ENCODE measurements at regions not wholly inside any gene's neighbourhood (a gene's known extent, or its start where the extent isn't known, plus 50 kb on each side); places are given as distances from the start of the nearest gene placed in this dataset.

DNA sequence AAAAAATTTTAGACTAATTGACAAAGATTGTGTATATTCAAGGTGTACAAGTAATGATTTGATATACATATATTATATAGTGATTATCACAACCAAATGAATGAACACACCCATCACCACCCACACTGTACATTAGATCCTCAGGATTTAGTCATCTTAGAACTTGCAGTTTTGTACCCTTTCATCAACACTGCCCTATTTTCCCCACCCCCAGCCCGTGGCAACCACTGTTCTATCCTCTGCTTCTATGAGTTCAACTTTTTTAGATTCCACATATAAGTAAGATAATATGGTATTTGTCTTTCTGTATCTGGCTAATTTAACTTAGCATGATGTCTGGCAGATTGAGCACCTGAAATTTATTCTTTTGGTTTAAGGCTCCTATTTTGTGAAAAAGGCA is 173.6 kb downstream of the IER5 start:
- in situ Hi-C loops (cut with MboI; ENCODE audit: low sequenced_read_pairs), result no loop called here
- no peaks in the 10 kb centered on the region for H3K4me1 ChIP-seq
- no peak overlapping the region for H3K4me3 ChIP-seq
- no peak for DNase-seq (ENCODE audit: low spot score in 2 of 2)
- H3K27me3 ChIP-seq (ENCODE audit: low read depth), result no peaks in the 10 kb centered on the region
- H3K9me3 ChIP-seq, result no peaks in the 10 kb centered on the region
- no peaks in the 10 kb centered on the region for H3K36me3 ChIP-seq (replicated peaks)

DNA sequence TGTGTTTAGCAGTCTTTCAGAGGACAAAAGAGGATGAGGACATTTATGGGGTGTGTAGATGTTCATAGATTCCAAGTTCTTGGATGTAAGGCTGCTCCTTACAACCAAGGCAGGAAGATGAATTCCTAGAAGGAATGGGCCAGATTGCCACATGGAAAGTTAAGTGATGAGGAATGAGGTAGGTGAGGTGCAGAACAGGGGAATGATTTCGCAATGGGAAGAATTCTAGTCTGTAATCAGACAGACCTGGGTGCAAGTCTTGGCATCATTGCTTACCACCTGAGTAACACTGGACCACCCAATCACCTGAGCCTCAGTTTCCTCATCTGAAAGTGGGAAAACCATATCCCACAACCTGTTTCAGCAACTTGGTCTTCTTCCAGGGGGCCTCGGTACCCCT is 174.9 kb downstream of the IER5 start:
- in situ Hi-C loops (cut with MboI; ENCODE audit: low sequenced_read_pairs), result no loop called here
- H3K4me3 ChIP-seq, result no peak overlapping the region
- H3K27me3 ChIP-seq (ENCODE audit: low read depth), result no peaks in the 10 kb centered on the region
- H3K36me3 ChIP-seq (replicated peaks), result no peaks in the 10 kb centered on the region
- DNase-seq (ENCODE audit: low spot score in 2 of 2), result no peak
- no peaks in the 10 kb centered on the region for H3K9me3 ChIP-seq
- H3K4me1 ChIP-seq, result no peaks in the 10 kb centered on the region

DNA sequence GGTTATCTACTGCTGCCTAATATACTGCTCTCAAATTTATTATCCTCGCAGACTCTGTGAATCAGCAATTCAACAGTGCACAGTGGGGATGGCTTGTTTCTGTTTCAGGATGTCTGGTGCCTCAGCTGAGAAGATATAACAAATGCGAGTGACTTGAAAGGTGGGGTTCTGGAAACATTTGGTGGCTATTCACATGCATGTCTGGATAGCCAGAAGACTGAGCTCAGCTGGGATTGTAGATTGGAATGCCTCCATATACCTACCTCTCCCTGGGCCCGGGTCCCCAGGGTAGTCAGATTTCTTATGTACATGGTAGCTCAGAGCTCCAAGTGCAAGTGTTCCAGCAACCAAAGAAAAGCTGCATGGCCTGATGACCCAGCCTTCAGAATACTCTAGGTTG is 176.3 kb downstream of the IER5 start:
- no peaks in the 10 kb centered on the region for H3K9me3 ChIP-seq
- no peaks in the 10 kb centered on the region for H3K4me1 ChIP-seq
- no peaks in the 10 kb centered on the region for H3K36me3 ChIP-seq (replicated peaks)
- H3K4me3 ChIP-seq, result no peak overlapping the region
- DNase-seq (ENCODE audit: low spot score in 2 of 2), result no peak
- in situ Hi-C loops (cut with MboI; ENCODE audit: low sequenced_read_pairs), result no loop called here
- no peaks in the 10 kb centered on the region for H3K27me3 ChIP-seq (ENCODE audit: low read depth)

DNA sequence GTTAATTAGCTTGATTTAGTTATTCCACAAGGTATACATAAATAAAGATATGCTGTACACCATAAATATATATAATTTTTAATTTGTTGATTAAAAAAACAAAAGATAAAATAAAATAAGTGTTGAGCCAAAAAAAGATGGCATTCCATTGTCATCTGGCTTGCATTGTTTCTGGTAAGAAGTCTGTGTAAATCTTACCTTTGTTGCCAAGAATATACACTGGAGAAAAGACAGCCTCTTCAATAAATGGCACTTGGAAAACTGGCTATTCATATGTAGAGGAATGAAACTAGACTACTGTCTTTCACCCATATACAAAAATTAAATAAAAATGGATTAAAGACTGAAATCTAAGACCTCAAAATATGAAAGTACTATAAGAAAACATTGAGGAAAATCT is 196.5 kb downstream of the IER5 start:
- Histone ChIP-seq H3K4me1 (no peaks in the 10 kb centered on the region), H3K36me3 (replicated peaks) (no peaks in the 10 kb centered on the region), H3K4me3 (no peak overlapping the region), H3K9me3 (no peaks in the 10 kb centered on the region; the same call in 1 of the 2 replicates), H3K27me3 (ENCODE audit: low read depth) (no peaks in the 10 kb centered on the region)
- no peak for DNase-seq (ENCODE audit: low spot score in 2 of 2)
- in situ Hi-C loops (cut with MboI; ENCODE audit: low sequenced_read_pairs), result no loop called here

DNA sequence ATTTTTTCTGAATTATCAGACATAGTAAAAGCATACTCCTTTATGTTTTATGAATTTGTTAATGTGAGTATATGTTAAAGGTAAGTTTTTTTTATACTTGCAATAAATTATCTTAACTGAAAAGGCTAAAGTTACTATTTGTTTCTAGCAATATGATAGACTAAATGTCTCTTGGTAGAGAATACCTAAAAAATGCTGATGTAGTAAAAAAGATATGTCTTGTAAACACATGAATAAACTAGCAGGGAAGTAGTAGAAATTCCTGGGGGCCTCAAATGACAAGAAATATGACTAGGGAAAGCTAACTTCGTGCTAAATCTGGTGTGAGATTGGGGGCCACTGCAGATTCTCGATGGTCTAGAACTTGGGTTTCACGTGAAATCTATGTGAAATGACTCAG is 188.1 kb upstream of the CACNA1E start:
- no peaks in the 10 kb centered on the region for H3K4me1 ChIP-seq
- no peaks in the 10 kb centered on the region for H3K36me3 ChIP-seq (replicated peaks)
- in situ Hi-C loops (cut with MboI; ENCODE audit: low sequenced_read_pairs), result no loop called here
- no peak overlapping the region for H3K4me3 ChIP-seq
- no peaks in the 10 kb centered on the region for H3K9me3 ChIP-seq
- DNase-seq (ENCODE audit: low spot score in 2 of 2), result no peak
- no peaks in the 10 kb centered on the region for H3K27me3 ChIP-seq (ENCODE audit: low read depth)

DNA sequence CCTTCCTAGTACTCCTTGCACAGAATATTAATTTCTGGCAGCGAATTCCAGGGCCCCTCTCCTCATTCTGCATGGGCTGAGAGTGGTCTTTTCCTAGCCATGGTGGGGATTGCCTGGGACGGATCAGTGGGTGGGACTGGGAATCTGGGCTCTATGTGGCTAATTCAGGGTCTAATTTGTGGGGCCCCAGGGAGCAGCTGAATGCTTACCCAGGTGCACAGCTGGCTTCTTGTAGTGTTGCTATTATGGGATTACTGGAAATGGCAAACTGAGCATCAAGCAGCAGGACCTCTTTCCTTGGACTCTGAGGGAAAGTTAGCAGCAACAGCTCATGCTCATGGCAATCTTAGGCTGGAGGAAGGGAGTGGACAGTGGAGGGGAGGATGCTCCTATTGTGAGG is 187.1 kb upstream of the CACNA1E start:
- DNase-seq (ENCODE audit: low spot score in 2 of 2), result no peak
- H3K36me3 ChIP-seq (replicated peaks), result no peaks in the 10 kb centered on the region
- in situ Hi-C loops (cut with MboI; ENCODE audit: low sequenced_read_pairs), result no loop called here
- H3K4me1 ChIP-seq, result no peaks in the 10 kb centered on the region
- no peak overlapping the region for H3K4me3 ChIP-seq
- H3K9me3 ChIP-seq, result no peaks in the 10 kb centered on the region
- H3K27me3 ChIP-seq (ENCODE audit: low read depth), result no peaks in the 10 kb centered on the region

DNA sequence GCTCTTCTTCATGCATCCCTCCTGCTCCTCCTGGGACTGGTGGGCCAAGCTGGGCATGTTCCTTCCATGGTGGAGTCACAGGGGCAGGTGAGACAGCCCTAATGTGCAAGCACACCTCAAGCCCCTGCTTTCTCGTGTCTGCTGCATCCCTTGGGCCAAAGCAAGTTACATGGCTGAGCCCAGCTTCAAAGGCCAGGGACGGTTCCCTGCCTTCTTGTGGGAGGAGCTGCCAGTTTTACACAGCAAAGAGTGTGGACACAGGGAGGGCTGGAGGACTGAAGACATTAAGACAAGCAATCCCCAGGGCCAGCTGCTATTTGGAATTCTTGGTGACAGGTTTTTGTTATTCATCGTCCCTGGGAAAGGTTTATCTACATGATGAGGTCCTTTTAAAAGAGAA is 175.2 kb upstream of the CACNA1E start:
- no peak for DNase-seq (ENCODE audit: low spot score in 2 of 2)
- no peaks in the 10 kb centered on the region for H3K27me3 ChIP-seq (ENCODE audit: low read depth)
- H3K36me3 ChIP-seq (replicated peaks), result no peaks in the 10 kb centered on the region
- in situ Hi-C loops (cut with MboI; ENCODE audit: low sequenced_read_pairs), result no loop called here
- H3K9me3 ChIP-seq, result no peaks in the 10 kb centered on the region
- no peaks in the 10 kb centered on the region for H3K4me1 ChIP-seq
- H3K4me3 ChIP-seq, result no peak overlapping the region

DNA sequence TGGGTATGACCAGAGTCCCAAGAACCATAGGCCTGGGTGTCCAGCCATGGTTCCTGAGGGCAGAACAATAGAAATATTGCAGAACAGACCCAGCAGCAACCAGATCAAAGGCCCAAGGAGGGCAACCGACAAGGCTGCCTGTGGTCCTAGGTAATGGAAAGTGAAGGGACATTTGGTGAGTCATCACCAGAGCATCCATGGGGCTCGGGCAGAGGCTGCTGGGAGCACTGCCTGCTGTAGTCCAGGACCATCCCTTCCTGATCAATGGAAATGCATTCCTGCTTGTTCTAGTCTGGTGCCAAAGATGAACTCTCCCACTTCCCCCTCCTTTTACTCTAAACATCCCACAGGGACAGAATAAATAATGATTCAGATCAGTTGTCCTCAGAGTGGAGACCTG is 172.8 kb upstream of the CACNA1E start:
- Histone ChIP-seq H3K36me3 (replicated peaks) (no peaks in the 10 kb centered on the region), H3K9me3 (no peaks in the 10 kb centered on the region), H3K4me1 (no peaks in the 10 kb centered on the region), H3K4me3 (no peak overlapping the region), H3K27me3 (ENCODE audit: low read depth) (peaks cover 5% of the 10 kb centered on the region; the same call in 1 of the 2 replicates)
- DNase-seq (ENCODE audit: low spot score in 2 of 2), result no peak
- in situ Hi-C loops (cut with MboI; ENCODE audit: low sequenced_read_pairs), result no loop called here

DNA sequence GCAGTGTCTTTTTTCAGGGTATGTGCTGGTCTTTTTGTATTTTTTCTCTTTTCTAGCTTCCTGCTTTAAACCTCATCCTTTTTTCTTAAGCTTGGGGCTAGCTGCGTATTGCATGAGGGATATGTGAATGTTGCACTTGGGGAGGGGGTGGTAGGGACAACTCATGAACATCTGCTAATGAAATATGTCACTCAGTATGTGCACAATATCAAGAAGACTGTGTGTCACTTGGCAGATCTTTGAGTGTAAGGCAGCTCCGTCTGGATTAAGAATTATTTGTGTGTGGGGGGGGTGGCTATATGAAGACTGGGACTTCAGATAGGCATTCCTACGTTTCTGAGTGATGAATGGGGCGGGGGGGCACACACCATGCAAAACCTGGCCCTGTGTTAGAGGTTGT is 170.4 kb upstream of the CACNA1E start:
- in situ Hi-C loops (cut with MboI; ENCODE audit: low sequenced_read_pairs), result no loop called here
- no peak for DNase-seq (ENCODE audit: low spot score in 2 of 2)
- no peaks in the 10 kb centered on the region for H3K9me3 ChIP-seq
- no peaks in the 10 kb centered on the region for H3K36me3 ChIP-seq (replicated peaks)
- peaks cover 21% of the 10 kb centered on the region for H3K27me3 ChIP-seq (ENCODE audit: low read depth)
- no peaks in the 10 kb centered on the region for H3K4me1 ChIP-seq
- H3K4me3 ChIP-seq, result no peak overlapping the region

DNA sequence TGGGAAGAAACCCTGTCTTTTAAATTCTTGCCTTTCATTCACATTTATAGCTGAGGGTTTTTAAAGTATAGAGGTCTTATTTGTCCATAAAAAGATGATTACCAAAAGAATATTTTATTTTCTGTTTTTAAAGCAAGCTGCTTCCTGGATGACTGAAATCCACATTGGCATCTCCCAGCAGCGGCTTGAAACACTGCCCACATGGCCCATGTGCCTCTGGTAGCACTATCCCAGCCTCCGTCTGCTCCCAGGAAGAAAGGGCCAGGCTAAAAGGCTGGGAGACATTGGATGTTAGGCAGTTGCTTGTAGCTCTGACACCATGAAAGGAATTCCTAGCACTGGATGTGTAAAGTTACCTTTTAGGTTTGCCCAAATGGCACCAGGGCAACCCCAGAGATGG is 169.9 kb upstream of the CACNA1E start:
- DNase-seq (ENCODE audit: low spot score in 2 of 2), result no peak
- Histone ChIP-seq H3K4me1 (no peaks in the 10 kb centered on the region), H3K27me3 (ENCODE audit: low read depth) (peaks cover 27% of the 10 kb centered on the region), H3K4me3 (no peak overlapping the region), H3K36me3 (replicated peaks) (no peaks in the 10 kb centered on the region), H3K9me3 (no peaks in the 10 kb centered on the region)
- in situ Hi-C loops (cut with MboI; ENCODE audit: low sequenced_read_pairs), result no loop called here

DNA sequence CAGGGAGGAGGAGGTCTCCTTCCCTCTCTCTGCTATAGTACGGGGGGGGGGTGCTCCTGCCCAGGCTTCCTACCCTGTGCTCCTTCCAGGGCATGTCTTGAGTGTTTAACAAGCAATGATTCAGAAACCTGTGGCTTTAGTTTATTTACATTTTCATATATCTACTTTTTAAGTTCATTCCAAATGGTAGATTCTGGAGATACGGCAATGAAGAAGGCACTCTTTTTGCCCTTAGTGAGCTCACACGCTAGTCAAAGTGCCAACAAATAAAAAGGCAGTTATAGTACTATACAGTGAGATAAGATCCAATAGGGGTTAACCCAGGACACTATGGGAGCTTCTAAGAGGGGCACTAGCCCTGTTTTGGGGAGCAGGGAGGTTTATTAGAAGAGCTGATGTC is 169.3 kb upstream of the CACNA1E start:
- in situ Hi-C loops (cut with MboI; ENCODE audit: low sequenced_read_pairs), result no loop called here
- Histone ChIP-seq H3K36me3 (replicated peaks) (no peaks in the 10 kb centered on the region), H3K9me3 (no peaks in the 10 kb centered on the region), H3K4me3 (no peak overlapping the region), H3K4me1 (no peaks in the 10 kb centered on the region), H3K27me3 (ENCODE audit: low read depth) (peaks cover 32% of the 10 kb centered on the region)
- no peak for DNase-seq (ENCODE audit: low spot score in 2 of 2)

DNA sequence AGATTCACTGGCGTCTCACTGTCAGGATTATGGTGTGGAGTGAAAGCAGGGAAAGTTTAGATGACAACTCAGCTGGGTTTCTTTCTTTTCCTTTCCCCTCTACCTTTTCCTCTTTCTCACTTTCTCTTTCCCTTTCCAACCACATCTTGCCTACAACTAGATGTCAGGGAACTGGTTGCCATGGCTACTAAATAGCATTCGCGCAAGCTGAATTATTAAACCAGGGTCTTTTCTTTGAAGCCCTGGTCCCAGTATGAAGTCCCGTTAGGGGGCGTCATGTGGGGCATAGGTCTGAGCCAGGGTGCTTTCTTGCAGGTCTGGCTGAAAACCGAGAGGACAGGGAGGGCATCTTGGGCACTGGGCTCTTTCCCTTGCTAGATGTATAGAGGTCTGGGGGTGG is 168.4 kb upstream of the CACNA1E start:
- in situ Hi-C loops (cut with MboI; ENCODE audit: low sequenced_read_pairs), result no loop called here
- Histone ChIP-seq H3K4me3 (no peak overlapping the region), H3K9me3 (no peaks in the 10 kb centered on the region), H3K27me3 (ENCODE audit: low read depth) (peaks cover 42% of the 10 kb centered on the region), H3K36me3 (replicated peaks) (no peaks in the 10 kb centered on the region), H3K4me1 (no peaks in the 10 kb centered on the region)
- no peak for DNase-seq (ENCODE audit: low spot score in 2 of 2)

DNA sequence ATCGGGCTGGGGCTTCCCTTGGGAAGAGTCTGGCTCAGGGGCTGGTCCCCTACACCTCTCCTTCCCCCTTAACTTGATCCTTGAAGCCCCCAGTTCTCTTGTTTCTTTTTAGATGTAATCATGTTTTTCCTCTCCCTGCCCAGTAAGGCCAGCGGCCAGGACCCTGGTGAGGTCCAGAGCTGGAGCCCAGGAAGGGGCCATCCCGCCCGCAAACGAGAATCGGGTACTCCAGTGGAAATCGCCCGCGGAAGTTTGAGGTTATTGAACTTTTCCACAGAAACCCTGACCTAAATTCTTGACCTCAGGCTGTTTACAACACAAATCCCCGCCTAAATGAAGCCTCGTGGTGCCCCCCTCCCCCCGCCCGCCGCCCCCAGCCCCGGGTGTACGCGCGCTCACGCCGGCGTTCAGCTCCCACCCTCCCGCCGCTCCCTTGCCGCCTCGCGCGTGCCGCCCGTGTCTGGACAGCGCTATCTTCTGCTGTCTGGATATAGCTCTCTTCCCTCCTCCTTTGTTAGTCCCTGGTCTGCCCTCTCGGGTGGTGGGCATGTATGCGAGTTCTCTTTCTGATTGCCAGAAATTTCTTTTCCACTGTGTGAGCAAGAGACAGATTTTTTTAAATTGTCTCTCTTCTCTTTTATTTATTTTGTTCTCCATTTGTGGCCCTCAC is 165.9 kb upstream of the CACNA1E start:
- Histone ChIP-seq H3K4me1 (no peaks in the 10 kb centered on the region), H3K9me3 (no peaks in the 10 kb centered on the region), H3K4me3 (no peak overlapping the region), H3K36me3 (replicated peaks) (no peaks in the 10 kb centered on the region), H3K27me3 (ENCODE audit: low read depth) (peaks cover 47% of the 10 kb centered on the region)
- in situ Hi-C loops (cut with MboI; ENCODE audit: low sequenced_read_pairs), result no loop called here
- no peak for DNase-seq (ENCODE audit: low spot score in 2 of 2)

DNA sequence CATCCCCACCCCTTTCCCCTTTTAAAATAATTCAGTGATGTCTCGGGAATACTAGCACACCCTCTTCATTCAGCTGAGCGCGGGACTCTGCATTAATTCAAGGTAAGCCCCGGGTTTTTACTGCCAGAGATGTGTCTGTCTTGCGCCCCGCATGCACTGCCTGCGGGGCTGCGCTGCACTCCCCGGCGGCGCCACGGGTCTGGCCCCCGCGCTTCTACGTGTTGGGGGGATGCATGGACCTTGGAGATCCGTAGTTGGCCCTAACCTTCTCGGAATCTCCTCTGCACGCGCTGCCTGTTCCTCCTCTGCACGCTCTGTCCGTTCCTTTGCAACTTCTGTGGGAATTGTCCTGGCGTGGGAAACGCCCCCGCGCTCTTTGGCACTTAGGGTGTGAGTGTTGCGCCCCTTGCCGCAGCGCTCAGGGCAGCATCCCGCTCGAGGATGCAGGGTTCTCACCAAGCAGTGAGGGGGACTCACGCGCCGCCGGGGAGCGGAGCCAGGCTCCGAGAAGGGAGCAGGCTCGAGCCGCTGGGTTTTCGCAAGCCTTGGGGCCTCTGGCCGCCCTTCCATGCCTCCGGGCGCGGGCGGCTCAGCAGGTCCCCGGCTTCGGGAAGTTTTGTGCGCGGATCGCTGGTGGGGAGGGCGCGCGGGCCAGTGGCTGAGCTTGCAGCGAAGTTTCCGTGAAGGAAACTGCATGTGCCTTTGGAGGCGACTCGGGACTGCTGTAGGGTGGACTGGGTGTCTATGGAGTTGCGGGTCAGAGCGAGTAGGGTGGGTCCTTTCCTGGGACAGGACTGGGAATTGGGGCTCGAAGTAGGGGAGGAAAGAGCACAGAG is 165.1 kb upstream of the CACNA1E start:
- no peaks in the 10 kb centered on the region for H3K4me1 ChIP-seq
- H3K36me3 ChIP-seq (replicated peaks), result no peaks in the 10 kb centered on the region
- H3K4me3 ChIP-seq, result no peak overlapping the region
- in situ Hi-C loops (cut with MboI; ENCODE audit: low sequenced_read_pairs), result no loop called here
- H3K9me3 ChIP-seq, result no peaks in the 10 kb centered on the region
- no peak for DNase-seq (ENCODE audit: low spot score in 2 of 2)
- H3K27me3 ChIP-seq (ENCODE audit: low read depth), result peaks cover 47% of the 10 kb centered on the region

Data from HAP-1 (cell line).